GM18951 (cell line): ENCODE measurements at regions not wholly inside any gene's neighbourhood (a gene's known extent, or its start where the extent isn't known, plus 50 kb on each side); places are given as distances from the start of the nearest gene placed in this dataset.

ENCODE experiments used
- POLR2A ChIP-seq: IDR thresholded peaks from 4 replicates; pipeline ENCODE4 v1.6.1; 2011; ENCODE audit warnings: mild to moderate bottlenecking; ENCODE audit not compliant: insufficient read length, insufficient read depth; ENCODE audit errors: extremely low read depth
- in situ Hi-C: fragments of 300-500 bp; cut with MboI; formaldehyde crosslinking; loops from one replicate; pipeline ENCODE4 v1.12.0; 2022; ENCODE audit warnings: low sequenced_read_pairs, mixed read lengths, inconsistent platforms; ENCODE audit not compliant: unreplicated experiment

GRCh38 chr18:71844814-71845213, 699.3 kb downstream of the CBLN2 start:
- in situ Hi-C loops = no loop called here
- TF ChIP-seq POLR2A = no peak

GRCh38 chr18:71842666-71843065, 701.5 kb downstream of the CBLN2 start:
- in situ Hi-C loops = no loop called here
- no peak for TF ChIP-seq POLR2A

- in situ Hi-C loops = no loop called here
- TF ChIP-seq POLR2A = no peak
Measured at GRCh38 chr18:71837547-71837946, 706.6 kb downstream of the CBLN2 start.

GRCh38 chr18:71832946-71833617, 711.1 kb downstream of the CBLN2 start:
- TF ChIP-seq POLR2A = no peak
- in situ Hi-C loops = no loop called here

GRCh38 chr18:71831039-71831438, 713.1 kb downstream of the CBLN2 start:
- in situ Hi-C loops = no loop called here

GRCh38 chr18:71827301-71827700, 716.8 kb downstream of the CBLN2 start:
- in situ Hi-C loops = no loop called here
- TF ChIP-seq POLR2A = no peak

More at GRCh38 chr18:71831039-71831438, 713.1 kb downstream of the CBLN2 start:
- TF ChIP-seq POLR2A = no peak

- in situ Hi-C loops = no loop called here
- no peak for TF ChIP-seq POLR2A
Measured at GRCh38 chr18:71815305-71815704, 728.8 kb downstream of the CBLN2 start.

GRCh38 chr18:71809711-71810110, 734.4 kb downstream of the CBLN2 start:
- no peak for TF ChIP-seq POLR2A
- in situ Hi-C loops = no loop called here

GRCh38 chr18:71808616-71809015, 735.5 kb downstream of the CBLN2 start:
- TF ChIP-seq POLR2A = no peak
- in situ Hi-C loops = no loop called here

GRCh38 chr18:71807586-71807985, 736.6 kb downstream of the CBLN2 start:
- in situ Hi-C loops = no loop called here
- TF ChIP-seq POLR2A = no peak

GRCh38 chr18:71798986-71799673, 745.0 kb downstream of the CBLN2 start:
- no peak for TF ChIP-seq POLR2A
- in situ Hi-C loops = no loop called here

GRCh38 chr18:71797554-71797953, 746.6 kb downstream of the CBLN2 start:
- in situ Hi-C loops = no loop called here
- no peak for TF ChIP-seq POLR2A

- no peak for TF ChIP-seq POLR2A
- in situ Hi-C loops = no loop called here
Measured at GRCh38 chr18:71784777-71785176, 759.4 kb downstream of the CBLN2 start.

GRCh38 chr18:71760541-71760940, 783.6 kb downstream of the CBLN2 start:
- TF ChIP-seq POLR2A = no peak
- in situ Hi-C loops = no loop called here
